ENCODE measurements at regions not wholly inside any gene's neighbourhood (a gene's known extent, or its start where the extent isn't known, plus 50 kb on each side); places are given as distances from the start of the nearest gene placed in this dataset.

GRCh38 chr16:87163637-87164036 is 153.6 kb downstream of the C16orf95 start:
- no peak overlapping the region for H3K27ac ChIP-seq
- TF ChIP-seq, protein P1, sequence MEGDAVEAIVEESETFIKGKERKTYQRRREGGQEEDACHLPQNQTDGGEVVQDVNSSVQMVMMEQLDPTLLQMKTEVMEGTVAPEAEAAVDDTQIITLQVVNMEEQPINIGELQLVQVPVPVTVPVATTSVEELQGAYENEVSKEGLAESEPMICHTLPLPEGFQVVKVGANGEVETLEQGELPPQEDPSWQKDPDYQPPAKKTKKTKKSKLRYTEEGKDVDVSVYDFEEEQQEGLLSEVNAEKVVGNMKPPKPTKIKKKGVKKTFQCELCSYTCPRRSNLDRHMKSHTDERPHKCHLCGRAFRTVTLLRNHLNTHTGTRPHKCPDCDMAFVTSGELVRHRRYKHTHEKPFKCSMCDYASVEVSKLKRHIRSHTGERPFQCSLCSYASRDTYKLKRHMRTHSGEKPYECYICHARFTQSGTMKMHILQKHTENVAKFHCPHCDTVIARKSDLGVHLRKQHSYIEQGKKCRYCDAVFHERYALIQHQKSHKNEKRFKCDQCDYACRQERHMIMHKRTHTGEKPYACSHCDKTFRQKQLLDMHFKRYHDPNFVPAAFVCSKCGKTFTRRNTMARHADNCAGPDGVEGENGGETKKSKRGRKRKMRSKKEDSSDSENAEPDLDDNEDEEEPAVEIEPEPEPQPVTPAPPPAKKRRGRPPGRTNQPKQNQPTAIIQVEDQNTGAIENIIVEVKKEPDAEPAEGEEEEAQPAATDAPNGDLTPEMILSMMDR (IDR thresholded peaks at IDR 0.05) = no peak
- TF ChIP-seq ZFX (IDR thresholded peaks at IDR 0.05; ENCODE audit: borderline replicate concordance) = no peak

DNA sequence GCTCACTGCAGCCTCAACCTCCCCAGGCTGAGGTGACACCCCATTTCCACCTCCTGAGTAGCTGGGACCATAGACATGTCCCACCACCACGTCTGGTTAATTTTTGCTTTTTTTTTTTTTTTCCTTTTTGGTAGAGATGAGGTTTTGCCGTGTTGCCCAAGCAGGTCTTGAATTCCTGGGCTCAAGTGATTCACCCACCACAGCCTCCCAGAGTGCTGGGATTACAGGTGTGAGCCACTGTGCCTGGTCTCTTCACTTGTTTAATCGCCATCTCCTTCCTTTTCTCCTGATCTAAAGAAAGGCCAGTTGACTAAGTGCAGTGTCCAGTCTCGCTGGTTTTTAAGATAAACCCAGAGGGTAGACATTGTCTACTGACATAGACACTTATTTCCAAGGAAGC is 152.0 kb downstream of the C16orf95 start:
- TF ChIP-seq ZFX (IDR thresholded peaks at IDR 0.05; ENCODE audit: borderline replicate concordance) = no peak
- TF ChIP-seq, protein P1 (IDR thresholded peaks at IDR 0.05) = no peak
- no peak overlapping the region for H3K27ac ChIP-seq

DNA sequence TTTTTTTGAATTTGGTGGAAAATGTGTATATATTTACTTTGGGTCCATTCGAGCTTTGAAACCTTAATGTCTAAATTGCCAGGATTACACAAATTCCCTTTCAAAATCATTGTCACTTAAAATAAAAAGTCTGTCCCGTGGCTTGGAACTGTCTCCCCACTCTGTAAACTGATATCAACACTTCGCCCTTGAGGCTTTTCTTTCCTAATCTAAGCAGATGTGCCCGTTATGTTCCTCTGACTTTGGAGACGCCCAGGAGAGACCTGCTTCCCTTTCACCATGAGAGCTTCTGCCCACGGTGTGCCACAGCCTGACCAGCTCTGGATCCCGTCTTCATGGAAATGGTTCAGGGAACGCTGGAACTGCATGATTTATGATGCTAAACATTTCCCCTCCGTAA is 151.3 kb downstream of the C16orf95 start:
- no peak for TF ChIP-seq ZFX (IDR thresholded peaks at IDR 0.05; ENCODE audit: borderline replicate concordance)
- TF ChIP-seq, protein P1 (IDR thresholded peaks at IDR 0.05) = no peak

GRCh38 chr16:87166321-87166720 is 150.9 kb downstream of the C16orf95 start:
- TF ChIP-seq ZFX (IDR thresholded peaks at IDR 0.05; ENCODE audit: borderline replicate concordance) = no peak
- TF ChIP-seq, protein P1 (IDR thresholded peaks at IDR 0.05) = no peak

More for the DNA sequence above, 151.3 kb downstream of the C16orf95 start:
- no peak overlapping the region for H3K27ac ChIP-seq

GRCh38 chr16:87166934-87167333 is 150.3 kb downstream of the C16orf95 start:
- TF ChIP-seq ZFX (IDR thresholded peaks at IDR 0.05; ENCODE audit: borderline replicate concordance) = no peak
- TF ChIP-seq, protein P1 (IDR thresholded peaks at IDR 0.05) = no peak

More at GRCh38 chr16:87166321-87166720, 150.9 kb downstream of the C16orf95 start:
- no peak overlapping the region for H3K27ac ChIP-seq

GRCh38 chr16:87169509-87169995 is 147.6 kb downstream of the C16orf95 start:
- H3K27ac ChIP-seq = no peak overlapping the region
- TF ChIP-seq ZFX (IDR thresholded peaks at IDR 0.05; ENCODE audit: borderline replicate concordance) = no peak
- TF ChIP-seq, protein P1 (IDR thresholded peaks at IDR 0.05) = no peak

More at GRCh38 chr16:87166934-87167333, 150.3 kb downstream of the C16orf95 start:
- H3K27ac ChIP-seq = no peak overlapping the region

- no peak overlapping the region for H3K27ac ChIP-seq
- TF ChIP-seq, protein P1 (IDR thresholded peaks at IDR 0.05) = no peak
- no peak for TF ChIP-seq ZFX (IDR thresholded peaks at IDR 0.05; ENCODE audit: borderline replicate concordance)
Observed at GRCh38 chr16:87170310-87170709, 146.9 kb downstream of the C16orf95 start.

Measured in 22Rv1 (cell line).